Caki2 (cell line): ENCODE measurements at regions not wholly inside any gene's neighbourhood (a gene's known extent, or its start where the extent isn't known, plus 50 kb on each side); places are given as distances from the start of the nearest gene placed in this dataset.
"Not testable (repeated sequence)": the region's sequence is repeated elsewhere in the genome, so short reads cannot be mapped to it uniquely, and the experiment has no call there.

ENCODE experiments used
- DNase-seq: peaks from one replicate; pipeline ENCODE4 v3.0.0-alpha.2; 2015; ENCODE audit warnings: low read depth
- in situ Hi-C: cut with HindIII; loops from 2 replicates; pipeline ENCODE4 v1.10.0; 2016; ENCODE audit warnings: low sequenced_read_pairs, low pct_unique_long_range_greater_than_20kb, mixed read lengths

- DNase-seq, result peak; percentile 85
Measured at GRCh38 chr20:47438464-47439381, 63.0 kb upstream of the NCOA3 start.

DNA sequence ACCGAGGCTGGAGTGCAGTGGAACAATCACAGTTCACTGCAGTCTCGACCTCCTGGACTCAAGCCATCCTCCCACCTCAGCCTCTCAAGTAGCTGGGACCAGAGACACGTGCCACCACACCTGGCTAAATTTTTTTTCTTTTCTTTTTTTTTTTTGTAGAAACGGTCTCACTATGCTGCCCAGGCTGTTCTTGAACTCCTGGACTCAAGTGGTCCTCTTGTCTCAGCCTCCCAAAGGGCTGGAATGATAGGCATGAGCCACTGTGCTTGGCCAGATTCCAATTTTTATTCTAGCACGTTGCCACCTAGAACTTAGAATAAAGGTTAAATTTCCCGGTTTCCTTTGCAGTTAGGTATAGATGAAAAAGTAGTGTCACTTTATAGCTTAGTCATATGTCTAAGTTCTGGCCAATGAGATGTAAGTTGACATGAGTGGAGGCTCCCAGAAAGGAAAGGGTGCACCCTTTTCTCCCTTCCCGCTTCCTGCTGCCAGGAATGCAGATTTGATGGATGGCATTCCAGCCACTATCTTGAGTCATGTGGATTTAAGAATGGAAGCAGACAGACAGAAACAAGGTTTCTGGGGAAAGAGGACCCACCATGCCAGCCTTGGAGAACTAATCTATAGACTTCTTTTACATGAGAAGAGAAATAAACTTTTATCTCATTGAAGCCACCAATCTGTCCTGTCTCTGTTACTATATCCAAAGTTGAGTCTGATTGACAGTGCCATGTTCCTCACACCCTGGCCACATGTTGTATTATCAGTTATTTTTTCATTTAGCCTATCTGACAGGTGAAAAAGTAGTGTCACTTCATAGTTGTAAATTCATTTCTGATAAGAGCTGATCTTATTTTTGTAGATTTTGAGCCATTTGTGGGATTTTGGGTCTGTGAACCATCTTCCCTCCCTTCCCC, 60.6 kb upstream of the NCOA3 start:
- peak; percentile 92 for DNase-seq

More at GRCh38 chr20:47438464-47439381, 63.0 kb upstream of the NCOA3 start:
- in situ Hi-C loops, result no loop called here

GRCh38 chr20:47441774-47442150, 59.9 kb upstream of the NCOA3 start:
- DNase-seq, result no peak
- in situ Hi-C loops, result no loop called here

More for the DNA sequence above, 60.6 kb upstream of the NCOA3 start:
- in situ Hi-C loops, result no loop called here

GRCh38 chr20:47443060-47443459, 58.6 kb upstream of the NCOA3 start:
- in situ Hi-C loops, DNase-seq: not testable (repeated sequence)

- DNase-seq, result no peak
- in situ Hi-C loops, result no loop called here
Measured at GRCh38 chr20:47444584-47444983, 57.1 kb upstream of the NCOA3 start.

DNA sequence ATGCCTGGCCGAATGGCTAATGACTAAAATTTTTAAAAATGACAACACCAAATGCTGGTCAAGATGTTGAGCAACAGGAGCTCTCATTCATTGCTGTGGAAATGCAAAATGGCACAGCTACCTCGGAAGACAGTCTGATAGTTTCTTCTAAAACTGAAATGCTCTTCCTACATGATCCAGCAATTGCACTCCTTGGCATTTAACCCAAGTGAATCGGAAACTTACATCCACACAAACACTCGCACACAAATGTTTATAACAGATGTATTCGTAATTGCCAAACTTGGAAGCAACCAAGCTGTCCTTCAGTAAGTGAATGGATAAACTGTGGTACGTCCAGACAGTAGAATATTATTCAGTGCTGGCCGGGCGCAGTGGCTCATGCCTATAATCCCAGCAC, 56.4 kb upstream of the NCOA3 start:
- in situ Hi-C loops, result no loop called here
- DNase-seq, result no peak

DNA sequence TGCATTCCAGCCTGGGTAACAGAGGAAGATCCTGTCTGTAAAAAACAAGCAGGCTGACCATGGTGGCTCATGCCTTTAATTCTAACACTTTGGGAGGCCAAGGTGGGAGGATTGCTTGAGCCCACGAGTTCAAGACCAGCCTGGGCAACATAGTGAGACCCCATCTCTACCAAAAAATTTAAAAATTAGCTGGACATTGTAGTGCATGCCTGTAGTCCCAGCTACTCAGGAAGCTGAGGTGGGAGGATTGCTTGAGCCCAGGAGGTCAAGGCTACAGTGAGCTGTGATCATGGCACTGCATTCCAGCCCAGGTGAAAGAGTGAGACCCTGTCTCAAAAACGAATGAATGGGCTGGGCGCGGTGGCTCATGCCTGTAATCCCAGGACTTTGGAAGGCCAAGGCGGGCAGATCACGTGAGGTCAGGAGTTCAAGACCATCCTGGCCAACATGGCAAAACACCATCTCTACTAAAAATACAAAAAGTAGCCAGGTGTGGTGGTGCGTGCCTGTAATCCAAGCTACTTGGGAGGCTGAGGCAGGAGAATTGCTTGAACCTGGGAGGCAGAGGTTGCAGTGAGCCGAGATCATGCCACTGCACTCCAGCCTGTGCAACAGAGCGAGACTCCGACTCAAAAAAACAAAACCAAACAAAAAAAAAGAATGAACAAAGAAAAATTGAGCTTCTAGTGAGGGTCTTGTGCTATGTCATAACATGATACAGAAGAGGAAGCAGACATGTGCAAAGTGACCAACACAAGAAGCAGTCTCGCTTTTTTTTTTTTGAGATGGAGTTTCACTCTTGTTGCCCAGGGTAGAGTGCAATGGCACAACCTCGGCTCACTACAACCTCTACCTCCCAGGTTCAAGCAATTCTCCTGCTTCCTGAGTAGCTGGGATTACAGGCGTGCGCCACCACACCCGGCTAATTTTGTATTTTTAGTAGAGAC, 54.1 kb upstream of the NCOA3 start:
- DNase-seq, in situ Hi-C loops: not testable (repeated sequence)

DNA sequence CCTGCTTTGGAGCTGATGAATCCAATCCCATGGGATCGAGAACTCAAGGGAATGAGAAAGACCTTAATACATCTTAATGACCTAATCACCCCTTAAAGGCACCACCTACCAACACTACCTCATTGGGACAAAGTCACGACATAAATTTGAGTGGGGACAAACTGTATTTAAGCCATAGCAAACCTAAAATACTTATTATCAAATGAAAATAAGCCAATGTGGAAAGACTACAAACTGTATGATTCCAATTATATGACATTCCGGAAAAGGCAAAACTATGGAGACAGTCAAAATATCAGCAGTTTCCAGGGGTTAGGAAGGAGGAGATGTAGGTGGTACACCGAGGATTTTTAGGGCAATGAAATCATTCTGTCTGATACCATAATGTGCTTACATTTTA, 53.3 kb upstream of the NCOA3 start:
- DNase-seq, result no peak
- in situ Hi-C loops, result no loop called here

- in situ Hi-C loops, result no loop called here
- DNase-seq, result no peak
Measured at GRCh38 chr20:47451602-47451904, 50.1 kb upstream of the NCOA3 start.
